ENCODE measurements at regions not wholly inside any gene's neighbourhood (a gene's known extent, or its start where the extent isn't known, plus 50 kb on each side); places are given as distances from the start of the nearest gene placed in this dataset.
"Not testable (repeated sequence)": the region's sequence is repeated elsewhere in the genome, so short reads cannot be mapped to it uniquely, and the experiment has no call there.

GRCh38 chr6:144359783-144360182, 74.6 kb downstream of the UTRN start:
- DNase-seq (ENCODE audit: low read depth) = no peak

- no peak for DNase-seq (ENCODE audit: low read depth)
Observed at GRCh38 chr6:144360401-144360800, 75.3 kb downstream of the UTRN start.

- no peak for DNase-seq (ENCODE audit: low read depth)
Observed at GRCh38 chr6:144361016-144361415, 75.9 kb downstream of the UTRN start.

GRCh38 chr6:144362042-144363018, 77.2 kb downstream of the UTRN start:
- no peak for DNase-seq (ENCODE audit: low read depth)

- DNase-seq (ENCODE audit: low read depth) = no peak
Observed at GRCh38 chr6:144364208-144364720, 79.1 kb downstream of the UTRN start.

- no peak for DNase-seq (ENCODE audit: low read depth)
Observed at GRCh38 chr6:144364782-144365181, 79.6 kb downstream of the UTRN start.

- DNase-seq (ENCODE audit: low read depth) = no peak
Observed at GRCh38 chr6:144365271-144365670, 80.1 kb downstream of the UTRN start.

- DNase-seq (ENCODE audit: low read depth) = not testable (repeated sequence)
Observed at GRCh38 chr6:144369696-144370095, 84.6 kb downstream of the UTRN start.

- no peak for DNase-seq (ENCODE audit: low read depth)
Observed at GRCh38 chr6:144372116-144372515, 87.0 kb downstream of the UTRN start.

- DNase-seq (ENCODE audit: low read depth) = no peak
Observed at GRCh38 chr6:144372611-144373594, 87.8 kb downstream of the UTRN start.

- not testable (repeated sequence) for DNase-seq (ENCODE audit: low read depth)
Observed at GRCh38 chr6:144374525-144374924, 89.4 kb downstream of the UTRN start.

- peak; percentile 54 for DNase-seq (ENCODE audit: low read depth)
Observed at GRCh38 chr6:144377586-144378210, 92.6 kb downstream of the UTRN start.

- peak; percentile 13 for DNase-seq (ENCODE audit: low read depth)
Observed at GRCh38 chr6:144378437-144378836, 93.3 kb downstream of the UTRN start.

- DNase-seq (ENCODE audit: low read depth) = peak; percentile 55
Observed at GRCh38 chr6:144379356-144379755, 94.2 kb downstream of the UTRN start.

- not testable (repeated sequence) for DNase-seq (ENCODE audit: low read depth)
Observed at GRCh38 chr6:144381499-144381898, 96.4 kb downstream of the UTRN start.

- no peak for DNase-seq (ENCODE audit: low read depth)
Observed at GRCh38 chr6:144383336-144383735, 98.2 kb downstream of the UTRN start.

- no peak for DNase-seq (ENCODE audit: low read depth)
Observed at GRCh38 chr6:144384427-144384826, 99.3 kb downstream of the UTRN start.

- not testable (repeated sequence) for DNase-seq (ENCODE audit: low read depth)
Observed at GRCh38 chr6:144389474-144389873, 104.3 kb downstream of the UTRN start.

- DNase-seq (ENCODE audit: low read depth) = no peak
Observed at GRCh38 chr6:144390202-144390601, 105.1 kb downstream of the UTRN start.

- DNase-seq (ENCODE audit: low read depth) = no peak
Observed at GRCh38 chr6:144390886-144391285, 105.8 kb downstream of the UTRN start.

GRCh38 chr6:144392536-144392935, 107.4 kb downstream of the UTRN start:
- DNase-seq (ENCODE audit: low read depth) = no peak

All from HT1080 (cell line).